SK-N-MC (cell line): ENCODE measurements at regions not wholly inside any gene's neighbourhood (a gene's known extent, or its start where the extent isn't known, plus 50 kb on each side); places are given as distances from the start of the nearest gene placed in this dataset.
"Not testable (repeated sequence)": the region's sequence is repeated elsewhere in the genome, so short reads cannot be mapped to it uniquely, and the experiment has no call there.

Experiments
- DNase-seq: peaks from one replicate; pipeline ENCODE4 v3.0.0-alpha.2; 2011; ENCODE audit warnings: low read depth, low spot score
- H3K27ac ChIP-seq: fragments of 200-600 bp; sonication (generic); 2 replicates; pipeline ENCODE4 v1.5.1; 2016; ENCODE audit warnings: mixed run types
- H3K36me3 ChIP-seq: fragments of 200-600 bp; sonication (generic); 2 replicates; pipeline ENCODE4 v1.6.1; 2017; ENCODE audit warnings: antibody characterized with exemption, low read length, mixed read lengths; ENCODE audit not compliant: insufficient read depth
- H3K4me3 ChIP-seq: fragments of 200-600 bp; sonication (generic); 2 replicates; pipeline ENCODE4 v1.5.1; 2016
- H3K9ac ChIP-seq: fragments of 200-600 bp; sonication (generic); 2 replicates; pipeline ENCODE4 v1.8.0; 2017; ENCODE audit warnings: mixed run types, mixed read lengths; ENCODE audit not compliant: insufficient read length
- H3K9me3 ChIP-seq: fragments of 200-600 bp; sonication (generic); 2 replicates; pipeline ENCODE4 v1.6.1; 2017; ENCODE audit warnings: low read depth, mild to moderate bottlenecking, antibody characterized with exemption, low read length, moderate library complexity, mixed read lengths
- EZH2 ChIP-seq: fragments of 200-600 bp; sonication (generic); IDR thresholded peaks from one replicate; pipeline ENCODE4 v1.6.1; 2017; ENCODE audit warnings: antibody characterized with exemption
- FOXP2 ChIP-seq: optimal IDR thresholded peaks from 2 replicates; pipeline ENCODE3; 2011; ENCODE audit warnings: mild to moderate bottlenecking, moderate library complexity; ENCODE audit not compliant: insufficient read depth; ENCODE audit errors: extremely low read length, control extremely low read depth
- POLR2AphosphoS5 ChIP-seq: IDR thresholded peaks from 2 replicates; pipeline ENCODE4 v1.6.1; 2012; ENCODE audit warnings: mild to moderate bottlenecking, low read depth, low read length, borderline replicate concordance

GRCh38 chr13:40031031-40031430 lies 375.6 kb downstream of the COG6 start:
- no peak overlapping the region for H3K27ac ChIP-seq
- no peak for TF ChIP-seq EZH2
- TF ChIP-seq FOXP2: no peak
- no peak for TF ChIP-seq POLR2AphosphoS5
- H3K9me3 ChIP-seq: no peaks in the 10 kb centered on the region
- H3K36me3 ChIP-seq: no peaks in the 10 kb centered on the region
- DNase-seq: no peak
- no peak overlapping the region for H3K9ac ChIP-seq
- no peak overlapping the region for H3K4me3 ChIP-seq

- Histone ChIP-seq H3K27ac (no peak overlapping the region), H3K4me3 (no peak overlapping the region), H3K9ac (no peak overlapping the region), H3K36me3 (no peaks in the 10 kb centered on the region), H3K9me3 (no peaks in the 10 kb centered on the region)
- TF ChIP-seq EZH2 (no peak), POLR2AphosphoS5 (no peak), FOXP2 (no peak)
- DNase-seq: no peak
Measured at GRCh38 chr13:40039061-40039460, 383.6 kb downstream of the COG6 start.

- Histone ChIP-seq H3K36me3 (no peaks in the 10 kb centered on the region), H3K4me3 (no peak overlapping the region), H3K9me3 (no peaks in the 10 kb centered on the region), H3K9ac (no peak overlapping the region), H3K27ac (no peak overlapping the region)
- TF ChIP-seq POLR2AphosphoS5 (no peak), EZH2 (no peak), FOXP2 (no peak)
- no peak for DNase-seq
Measured at GRCh38 chr13:40042991-40043390, 387.5 kb downstream of the COG6 start.

GRCh38 chr13:40043764-40044163 lies 388.3 kb downstream of the COG6 start:
- no peaks in the 10 kb centered on the region for H3K36me3 ChIP-seq
- no peak overlapping the region for H3K9ac ChIP-seq
- no peak overlapping the region for H3K4me3 ChIP-seq
- H3K9me3 ChIP-seq: no peaks in the 10 kb centered on the region
- no peak for TF ChIP-seq POLR2AphosphoS5
- TF ChIP-seq FOXP2: no peak
- TF ChIP-seq EZH2: no peak
- H3K27ac ChIP-seq: no peak overlapping the region
- no peak for DNase-seq

- TF ChIP-seq FOXP2 (no peak), POLR2AphosphoS5 (no peak), EZH2 (no peak)
- no peak overlapping the region for H3K9ac ChIP-seq
- H3K36me3 ChIP-seq: no peaks in the 10 kb centered on the region
- DNase-seq: no peak
- no peak overlapping the region for H3K27ac ChIP-seq
- H3K4me3 ChIP-seq: no peak overlapping the region
- no peaks in the 10 kb centered on the region for H3K9me3 ChIP-seq
Measured at GRCh38 chr13:40047322-40047771, 391.9 kb downstream of the COG6 start.

GRCh38 chr13:40048551-40048950 lies 393.1 kb downstream of the COG6 start:
- TF ChIP-seq FOXP2: no peak
- no peak for TF ChIP-seq EZH2
- no peak for TF ChIP-seq POLR2AphosphoS5
- H3K9me3 ChIP-seq: no peaks in the 10 kb centered on the region
- no peak for DNase-seq
- H3K9ac ChIP-seq: no peak overlapping the region
- no peaks in the 10 kb centered on the region for H3K36me3 ChIP-seq
- H3K4me3 ChIP-seq: no peak overlapping the region
- H3K27ac ChIP-seq: no peak overlapping the region

GRCh38 chr13:40052954-40053353 lies 397.5 kb downstream of the COG6 start:
- no peak for DNase-seq
- no peak overlapping the region for H3K9ac ChIP-seq
- no peak overlapping the region for H3K4me3 ChIP-seq
- H3K27ac ChIP-seq: no peak overlapping the region
- no peaks in the 10 kb centered on the region for H3K36me3 ChIP-seq
- no peaks in the 10 kb centered on the region for H3K9me3 ChIP-seq
- TF ChIP-seq POLR2AphosphoS5: no peak
- TF ChIP-seq FOXP2: no peak
- no peak for TF ChIP-seq EZH2

- TF ChIP-seq POLR2AphosphoS5 (no peak), EZH2 (no peak), FOXP2 (no peak)
- no peak overlapping the region for H3K27ac ChIP-seq
- H3K4me3 ChIP-seq: no peak overlapping the region
- no peak for DNase-seq
- H3K36me3 ChIP-seq: no peaks in the 10 kb centered on the region
- H3K9ac ChIP-seq: no peak overlapping the region
- no peaks in the 10 kb centered on the region for H3K9me3 ChIP-seq
Measured at GRCh38 chr13:40053401-40053800, 397.9 kb downstream of the COG6 start.

- H3K4me3 ChIP-seq, H3K9me3 ChIP-seq, DNase-seq, H3K36me3 ChIP-seq, H3K9ac ChIP-seq, H3K27ac ChIP-seq: not testable (repeated sequence)
Measured at GRCh38 chr13:40054422-40054821, 399.0 kb downstream of the COG6 start.
